HG03135 (cell line): ENCODE measurements at regions not wholly inside any gene's neighbourhood (a gene's known extent, or its start where the extent isn't known, plus 50 kb on each side); places are given as distances from the start of the nearest gene placed in this dataset.
A peak's percentile ranks its signal among the peaks of the same experiment; 100 is the strongest.

Source experiments
- ATAC-seq: cut with Tn5 transposase; IDR thresholded peaks from one replicate; pipeline ENCODE4 v1.9.1; 2021; ENCODE audit warnings: mild to moderate bottlenecking, moderate library complexity; ENCODE audit not compliant: unreplicated experiment

DNA sequence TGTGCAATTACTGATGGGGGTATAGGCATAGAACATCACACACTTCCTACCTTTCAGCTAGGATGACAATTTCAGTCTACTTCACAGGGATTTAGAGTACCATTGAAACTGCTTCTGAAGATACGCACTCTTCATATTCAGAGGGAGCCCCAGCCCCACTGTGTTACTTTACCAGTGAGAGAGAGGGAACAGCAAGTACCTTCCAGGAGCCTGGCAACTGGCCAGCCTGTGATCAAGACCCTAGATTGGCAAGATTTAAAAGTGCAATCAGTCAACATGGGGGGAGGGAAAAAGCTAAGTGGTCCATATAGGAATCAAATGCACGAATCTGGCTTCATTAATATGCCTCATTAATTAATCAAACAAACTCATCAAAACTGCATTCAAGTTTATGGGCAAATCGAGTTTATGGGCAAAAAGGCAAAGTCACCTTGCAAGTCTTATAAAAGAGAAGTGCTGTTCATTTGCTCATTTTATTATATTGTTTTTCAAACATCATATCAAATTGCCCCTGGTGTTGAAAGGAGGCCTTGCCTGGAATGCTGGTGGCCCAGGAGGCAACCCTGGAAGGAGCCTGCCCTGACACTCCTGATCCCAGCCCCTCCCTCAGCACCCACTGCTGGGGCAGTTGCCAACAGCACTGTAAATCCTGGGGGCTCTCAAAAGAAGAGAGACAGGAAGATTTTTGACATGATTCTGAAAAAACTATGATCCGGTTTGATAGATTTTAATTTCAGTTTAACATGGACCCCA lies 184.9 kb upstream of the DPT start:
- no peak for ATAC-seq

DNA sequence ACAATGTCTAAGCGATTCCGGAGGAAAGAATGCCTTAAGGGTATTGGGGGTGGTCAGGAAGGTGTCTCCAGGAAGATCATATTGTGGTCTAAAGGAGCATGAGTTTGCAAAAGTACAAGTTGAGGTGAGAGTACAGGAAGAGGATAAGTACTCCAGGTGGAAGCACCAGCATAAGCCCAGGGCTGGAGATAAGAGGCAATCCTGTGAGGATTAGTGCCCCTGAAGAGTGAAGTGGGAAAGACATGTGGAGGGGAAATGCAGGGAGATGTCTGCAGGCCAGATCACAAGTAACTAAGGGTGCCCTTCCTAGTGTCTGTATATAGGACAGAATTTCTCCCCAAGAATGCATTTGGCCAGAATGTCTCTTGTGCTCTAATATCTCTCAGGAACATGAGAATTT lies 188.3 kb upstream of the DPT start:
- no peak for ATAC-seq

DNA sequence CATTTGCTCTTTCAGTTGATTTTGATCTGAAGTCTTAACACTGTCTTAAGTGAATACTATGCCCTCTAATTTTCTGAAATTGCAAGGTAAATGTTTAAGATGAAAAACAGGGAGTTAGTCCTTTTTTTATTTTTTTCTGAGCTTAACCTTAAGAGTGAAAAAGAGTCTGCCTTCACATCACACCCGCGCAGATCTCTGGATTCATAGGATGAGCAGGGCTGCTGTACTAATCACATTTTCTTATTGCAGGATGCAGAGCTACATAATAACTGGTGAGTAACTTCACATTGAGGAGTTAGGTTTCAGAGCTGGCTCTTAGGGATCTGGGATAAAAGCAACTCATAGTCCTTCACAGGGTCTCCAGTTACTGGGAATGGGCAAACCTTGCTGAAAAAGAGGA lies 188.7 kb upstream of the ATP1B1 start:
- ATAC-seq = no peak

DNA sequence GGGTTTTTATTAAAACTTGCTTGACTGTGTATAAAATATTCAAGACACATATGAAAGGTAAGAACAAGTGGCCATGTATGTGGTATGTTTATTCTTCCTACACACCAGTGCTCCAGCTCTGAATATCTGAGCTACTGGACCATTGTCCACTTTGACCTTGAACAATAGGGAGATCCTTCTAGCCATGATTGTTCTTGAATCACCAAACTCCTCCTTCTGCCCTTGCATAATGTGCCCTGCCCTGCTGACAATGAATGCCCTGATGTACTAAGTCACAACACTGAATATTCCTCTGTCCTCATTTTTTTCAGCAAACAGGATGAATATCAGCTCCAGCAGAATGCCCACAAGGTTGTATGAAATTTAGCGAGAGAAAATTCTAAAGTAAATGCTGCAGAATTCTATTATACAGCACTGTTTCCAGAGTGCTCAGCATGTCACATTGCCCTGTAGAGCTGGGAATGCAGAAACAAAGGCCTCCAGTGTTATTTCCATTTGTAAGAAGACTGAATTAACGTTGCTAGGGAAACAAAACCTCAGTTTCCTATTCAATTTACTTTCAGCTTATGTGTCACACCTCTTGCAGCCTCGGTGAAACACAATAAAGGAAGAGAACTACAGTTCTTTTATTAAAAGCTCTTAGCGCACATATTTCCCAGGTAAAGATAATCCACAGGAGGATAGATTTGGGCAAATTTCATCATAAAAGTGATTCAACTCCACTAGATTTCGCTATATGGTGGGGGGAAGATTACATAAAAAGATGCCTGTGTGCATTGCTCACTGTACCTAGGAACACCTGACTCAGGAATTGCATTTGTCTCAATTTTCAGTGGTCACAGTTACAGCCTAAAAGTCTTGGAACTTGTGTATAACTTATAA lies 187.4 kb upstream of the ATP1B1 start:
- no peak for ATAC-seq

DNA sequence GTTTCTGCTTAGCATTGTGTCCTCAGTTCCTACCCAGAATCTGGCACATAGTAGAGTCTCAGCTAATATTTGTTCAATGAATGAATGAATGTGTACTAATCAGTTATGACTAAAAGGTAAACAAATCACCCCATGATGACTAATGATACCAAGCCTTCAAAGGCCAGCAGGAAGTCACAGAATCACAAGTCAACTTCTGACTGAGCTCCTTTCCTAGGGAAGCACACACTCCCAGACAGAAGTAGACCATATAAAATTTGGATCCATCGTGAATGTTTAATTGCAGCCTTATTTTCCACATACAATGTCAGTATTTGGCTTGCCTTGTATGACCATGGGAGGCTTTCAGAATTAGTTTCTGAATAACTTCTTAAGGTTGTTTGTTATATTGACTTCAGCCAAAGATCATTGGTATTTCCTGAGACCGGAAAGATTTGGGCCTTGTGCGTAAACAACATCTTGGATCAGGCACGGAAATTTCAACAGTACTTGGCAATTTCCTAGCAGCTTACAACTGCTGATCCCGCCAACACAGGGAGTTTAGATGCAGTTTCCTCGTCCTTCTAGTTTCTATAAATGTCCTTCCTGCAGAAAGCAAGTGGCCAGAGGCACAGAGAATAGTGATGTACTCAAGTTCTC lies 185.9 kb upstream of the ATP1B1 start:
- no peak for ATAC-seq

DNA sequence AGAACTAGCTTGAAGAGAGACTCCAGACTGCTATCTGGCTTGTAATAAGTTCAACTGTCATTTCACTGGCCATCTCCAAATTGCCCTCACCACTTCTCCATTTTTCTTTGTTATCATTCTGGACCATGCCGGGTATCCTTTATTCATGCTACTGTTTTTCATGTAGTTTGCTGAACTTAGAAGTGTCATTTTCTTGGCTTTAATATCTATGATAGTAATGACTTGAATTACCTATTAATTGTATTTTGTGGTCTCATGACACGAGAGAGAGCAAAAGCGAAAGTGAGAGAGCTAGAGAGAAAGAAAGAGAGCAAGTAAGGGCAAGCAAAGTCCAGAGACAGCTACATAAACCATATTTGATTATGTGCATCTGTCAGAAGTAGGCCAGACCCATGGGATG lies 184.9 kb upstream of the ATP1B1 start:
- peak; percentile 66 for ATAC-seq

DNA sequence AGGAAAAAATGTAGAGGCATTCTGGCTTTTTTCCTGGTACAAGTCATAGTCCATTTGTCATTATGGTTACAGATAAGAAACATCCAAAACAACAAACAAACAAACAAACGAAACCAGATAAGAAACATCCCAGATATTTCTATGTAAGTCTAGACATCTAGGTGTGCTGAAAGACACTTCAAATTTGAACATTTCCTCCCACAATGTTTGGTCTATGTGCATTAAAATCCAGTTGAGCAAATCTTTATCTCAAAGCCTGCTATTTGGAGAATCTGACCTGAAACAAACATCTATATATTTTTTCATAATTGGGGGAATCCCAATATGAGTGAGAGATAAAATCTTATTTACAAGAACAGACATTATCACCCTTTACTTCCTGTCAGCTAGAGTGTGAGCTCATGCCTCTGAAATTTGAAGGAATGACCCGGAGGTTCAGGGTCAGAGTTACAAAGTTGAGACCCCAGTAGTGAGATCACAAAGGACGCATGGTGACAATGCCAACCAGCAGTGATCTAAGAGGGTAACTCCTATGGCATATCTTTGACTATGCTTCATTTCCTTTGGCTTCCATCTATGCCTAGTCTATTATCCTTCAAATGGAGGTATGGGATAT lies 182.9 kb upstream of the ATP1B1 start:
- no peak for ATAC-seq

DNA sequence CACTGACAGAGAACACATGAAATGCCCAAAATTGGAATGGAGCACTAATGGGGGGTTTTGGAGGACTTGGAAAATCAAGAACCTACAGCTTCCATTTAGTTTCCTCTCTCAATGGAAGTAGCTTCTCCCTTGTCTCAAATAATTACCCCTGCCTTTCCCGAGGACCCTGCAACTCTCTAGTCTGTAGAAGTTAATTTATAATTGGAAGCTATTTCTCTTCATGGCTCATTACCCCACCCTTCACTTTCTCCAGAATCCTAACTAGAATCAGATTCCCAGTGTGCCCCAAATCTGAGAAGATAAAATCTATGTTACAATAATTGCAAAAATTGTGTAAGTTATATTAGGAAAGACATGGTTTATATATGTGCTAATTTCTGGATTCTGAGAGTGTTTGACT lies 181.5 kb upstream of the ATP1B1 start:
- no peak for ATAC-seq

DNA sequence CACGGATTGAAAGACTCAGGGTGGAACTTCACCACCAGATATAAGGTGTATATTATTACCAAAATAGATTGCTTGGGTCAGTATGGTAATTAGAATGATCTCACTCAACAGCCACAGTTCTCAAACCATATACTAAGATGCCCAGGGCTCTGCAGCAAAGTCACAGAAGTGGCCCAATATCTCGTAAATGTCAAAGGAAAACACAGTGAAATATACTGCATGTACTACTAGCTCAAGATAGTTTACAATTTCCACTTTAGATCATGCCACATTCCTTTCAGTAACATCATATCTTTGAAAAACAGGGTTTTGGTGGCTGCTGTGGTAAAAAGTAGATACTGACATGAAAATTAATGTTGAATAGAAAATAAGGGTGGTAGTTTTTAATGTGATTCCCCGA lies 180.3 kb upstream of the ATP1B1 start:
- ATAC-seq = no peak

DNA sequence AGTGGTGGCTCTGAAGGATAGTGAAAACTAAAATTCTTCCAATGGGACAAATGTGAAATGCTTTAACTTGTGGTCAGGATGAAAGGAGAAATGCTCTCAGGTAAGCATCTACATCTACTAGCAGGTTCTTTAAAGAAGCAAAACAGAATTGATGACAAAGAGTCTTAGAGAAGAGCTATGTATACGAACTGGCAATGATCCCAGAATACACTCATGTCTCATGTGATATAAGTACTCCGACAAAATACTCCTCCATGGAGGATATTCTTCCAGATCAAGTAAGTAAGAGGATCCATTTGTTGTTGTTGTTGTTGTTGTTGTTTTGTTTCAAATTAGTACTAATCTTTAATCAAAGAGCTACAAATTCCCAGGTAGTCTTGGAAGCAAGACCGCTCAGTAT lies 174.0 kb upstream of the ATP1B1 start:
- no peak for ATAC-seq

DNA sequence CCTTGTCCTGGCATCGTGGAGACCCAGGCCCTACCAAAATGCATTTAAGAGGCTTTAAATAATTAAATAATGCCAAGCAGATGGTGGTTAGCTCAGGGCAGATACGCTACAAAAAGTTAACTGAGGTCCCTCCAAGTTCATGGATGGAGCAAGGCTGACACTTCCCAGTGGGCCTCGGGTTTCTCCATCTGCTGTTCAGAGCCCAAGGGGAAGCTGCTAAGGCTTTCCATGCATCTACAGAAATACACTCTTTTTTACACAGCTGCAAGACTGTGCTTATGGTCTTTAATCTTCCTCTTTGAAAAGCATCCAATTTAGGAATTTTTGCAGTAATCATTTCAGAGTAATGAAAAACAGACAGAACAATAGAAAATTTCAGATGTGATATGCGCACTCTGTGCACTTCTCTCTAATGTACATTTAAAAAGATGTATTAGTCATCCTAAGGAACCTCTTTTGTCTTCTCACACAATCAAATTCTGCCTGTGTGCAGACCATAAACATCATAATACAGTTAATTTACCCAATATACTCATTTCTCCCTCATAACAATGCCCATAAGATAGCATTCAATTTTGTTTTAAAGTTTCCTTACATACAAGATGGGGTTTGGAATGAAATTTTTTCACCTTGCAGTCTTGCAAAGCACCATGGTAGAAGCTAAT lies 173.2 kb upstream of the ATP1B1 start:
- ATAC-seq = no peak

DNA sequence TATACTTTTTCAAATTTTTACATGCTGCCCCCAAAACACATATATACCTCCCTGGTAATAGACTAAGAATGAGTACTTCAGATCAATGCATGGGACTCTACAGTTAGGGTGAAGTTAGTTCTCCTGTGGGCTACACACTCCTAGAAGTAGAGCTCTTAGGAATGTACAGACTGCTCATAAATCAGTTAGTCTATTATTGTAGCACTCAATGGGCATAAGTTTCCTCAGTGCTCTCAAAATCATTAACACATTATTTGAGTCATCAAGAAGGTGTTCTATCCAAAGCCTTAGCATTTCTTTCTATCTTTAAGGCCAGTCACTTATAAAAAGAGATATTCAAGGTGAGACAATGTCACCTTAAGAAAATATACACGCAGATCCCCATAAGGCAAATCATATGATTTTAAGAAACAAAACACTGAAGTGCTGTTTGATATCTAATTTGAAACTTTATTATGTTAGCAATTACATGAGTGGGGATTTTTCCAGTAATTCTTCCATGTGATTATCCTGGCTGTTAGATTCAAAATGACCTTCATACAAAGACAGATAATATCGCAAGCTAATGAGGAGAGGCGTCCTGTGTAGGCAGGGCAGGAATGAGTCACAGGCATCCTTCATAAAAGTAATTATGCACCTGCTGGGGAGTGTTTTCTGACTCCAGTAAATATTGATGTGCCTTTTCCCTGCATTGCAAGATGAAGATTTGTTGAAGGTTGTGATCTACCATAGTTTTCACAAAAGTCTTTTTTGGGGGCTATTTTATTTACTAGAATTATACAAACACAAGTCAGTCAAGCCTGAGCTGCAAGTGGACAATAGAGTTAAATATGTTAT lies 167.2 kb upstream of the ATP1B1 start:
- ATAC-seq = no peak

DNA sequence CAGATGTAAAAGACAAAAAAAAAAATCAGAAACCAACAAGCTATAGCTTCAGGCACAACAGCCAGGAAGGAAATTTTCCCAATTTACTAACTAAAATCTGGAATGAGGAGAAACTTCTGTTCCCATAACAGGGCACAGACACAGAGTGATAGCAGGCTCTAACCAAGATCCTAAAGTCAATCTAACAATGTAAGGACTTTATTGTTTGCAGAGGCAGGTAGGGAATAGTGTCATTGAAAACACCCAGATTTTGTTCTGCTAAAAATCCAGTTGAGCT lies 166.6 kb upstream of the ATP1B1 start:
- ATAC-seq = no peak

DNA sequence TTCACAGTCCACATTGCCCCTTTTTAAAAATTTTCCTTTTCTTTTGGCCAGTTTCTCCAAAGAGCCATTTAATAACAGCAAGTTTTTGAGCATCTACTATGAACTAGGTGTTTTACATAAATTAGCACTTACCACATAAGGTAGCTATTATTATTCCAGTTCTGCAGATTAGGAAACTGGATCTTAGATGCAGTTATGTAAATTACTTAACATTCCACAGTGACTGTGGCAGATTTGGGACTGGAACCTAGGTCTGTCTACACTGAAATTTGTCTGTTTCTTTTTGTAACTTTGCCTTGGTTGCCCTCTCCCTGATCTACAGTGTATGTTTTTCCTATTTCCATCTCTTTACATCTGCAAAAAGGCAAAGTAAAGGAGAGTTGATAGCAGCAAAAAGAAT lies 164.8 kb upstream of the ATP1B1 start:
- ATAC-seq = no peak

DNA sequence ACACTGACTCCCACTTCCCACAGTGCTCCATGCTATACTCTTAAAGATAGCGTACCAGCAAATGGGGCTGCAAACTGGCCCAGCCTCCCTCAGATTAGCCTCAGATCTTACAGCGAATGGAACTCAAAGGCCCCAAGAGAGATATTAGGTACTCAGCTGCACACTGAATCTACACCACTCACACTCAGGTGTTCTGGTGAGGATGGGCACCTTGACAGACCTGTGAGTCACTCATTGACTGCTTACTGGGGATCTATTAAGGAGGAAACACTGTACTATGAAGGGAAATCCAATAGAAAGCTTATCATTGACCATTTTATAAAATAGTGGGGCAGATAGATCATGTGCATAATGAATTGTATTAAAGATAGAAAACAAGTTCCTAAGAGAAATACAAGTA lies 164.3 kb upstream of the ATP1B1 start:
- no peak for ATAC-seq

DNA sequence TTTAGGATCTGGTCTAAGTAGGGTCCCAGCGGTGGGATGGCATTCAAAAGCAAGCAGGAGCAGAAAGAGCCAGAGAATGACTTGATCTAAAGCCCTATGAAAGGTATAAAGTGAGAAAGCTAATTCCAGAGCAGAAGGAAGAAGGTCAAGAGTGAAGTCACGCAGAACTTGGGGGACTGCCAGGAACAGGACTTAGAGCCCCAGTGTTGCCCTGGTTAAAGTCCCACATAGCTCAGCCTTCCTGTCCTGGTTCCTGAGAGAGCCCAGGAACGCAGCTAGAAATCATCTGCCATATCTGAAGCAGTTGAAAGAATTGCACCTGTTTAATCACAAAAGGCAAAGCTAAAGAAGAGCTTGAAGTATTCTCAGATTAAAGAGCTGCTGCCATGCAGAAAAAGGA lies 160.6 kb upstream of the ATP1B1 start:
- no peak for ATAC-seq

DNA sequence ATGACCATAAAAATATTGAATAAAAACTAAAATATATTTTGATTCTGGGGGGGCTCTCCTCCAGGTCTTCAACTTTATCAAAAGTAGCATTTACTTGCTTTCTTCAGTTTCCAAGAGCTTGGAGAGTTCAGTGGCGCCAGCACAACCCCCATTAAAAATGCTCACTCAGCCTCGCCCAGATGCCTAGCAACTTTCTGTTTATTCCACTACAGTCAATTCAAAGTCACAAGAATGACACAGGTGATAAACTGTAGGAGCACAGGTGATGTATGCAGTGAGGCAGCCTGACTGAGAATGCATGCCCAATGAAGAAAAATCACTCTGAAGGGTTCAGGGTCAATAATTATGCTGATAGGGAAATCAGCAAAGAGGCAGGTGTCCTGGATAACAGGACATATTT lies 159.4 kb upstream of the ATP1B1 start:
- ATAC-seq = no peak

DNA sequence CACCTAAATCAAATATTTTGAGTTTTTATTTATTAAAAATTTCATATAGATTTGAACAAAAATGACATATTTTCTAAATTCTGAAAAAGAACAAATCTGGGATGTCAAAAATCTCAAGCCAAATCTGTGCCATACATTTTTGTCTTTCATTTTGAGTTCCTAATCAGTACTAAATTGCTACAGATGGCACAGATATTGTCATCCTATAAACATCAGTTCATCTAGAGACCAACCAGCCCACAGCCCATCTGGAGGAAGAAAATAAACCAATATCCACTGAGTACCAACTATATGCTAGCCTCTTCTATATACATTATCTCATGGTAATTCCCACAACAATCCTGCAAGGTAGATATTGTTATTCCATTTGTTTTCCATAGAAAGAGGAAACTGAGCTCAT lies 156.8 kb upstream of the ATP1B1 start:
- ATAC-seq = no peak

DNA sequence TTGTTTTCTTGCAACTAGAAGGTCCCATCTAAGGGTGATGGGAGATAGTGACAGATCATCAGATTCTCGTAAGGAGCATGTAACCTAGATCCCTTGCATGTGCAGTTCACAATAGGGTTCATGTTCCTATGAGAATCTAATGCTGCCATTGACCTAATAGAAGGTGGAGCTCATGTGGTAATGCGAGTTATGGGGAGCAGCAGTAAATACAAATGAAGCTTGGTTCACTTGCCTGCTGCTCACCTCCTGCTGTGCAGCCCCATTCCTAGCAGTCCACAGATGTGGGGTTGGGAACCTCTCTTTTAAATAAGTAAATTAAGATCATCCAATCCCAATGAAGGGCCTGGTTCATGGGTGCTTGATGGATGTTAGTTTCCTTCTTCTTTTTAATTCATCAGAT lies 148.7 kb upstream of the ATP1B1 start:
- ATAC-seq = no peak

DNA sequence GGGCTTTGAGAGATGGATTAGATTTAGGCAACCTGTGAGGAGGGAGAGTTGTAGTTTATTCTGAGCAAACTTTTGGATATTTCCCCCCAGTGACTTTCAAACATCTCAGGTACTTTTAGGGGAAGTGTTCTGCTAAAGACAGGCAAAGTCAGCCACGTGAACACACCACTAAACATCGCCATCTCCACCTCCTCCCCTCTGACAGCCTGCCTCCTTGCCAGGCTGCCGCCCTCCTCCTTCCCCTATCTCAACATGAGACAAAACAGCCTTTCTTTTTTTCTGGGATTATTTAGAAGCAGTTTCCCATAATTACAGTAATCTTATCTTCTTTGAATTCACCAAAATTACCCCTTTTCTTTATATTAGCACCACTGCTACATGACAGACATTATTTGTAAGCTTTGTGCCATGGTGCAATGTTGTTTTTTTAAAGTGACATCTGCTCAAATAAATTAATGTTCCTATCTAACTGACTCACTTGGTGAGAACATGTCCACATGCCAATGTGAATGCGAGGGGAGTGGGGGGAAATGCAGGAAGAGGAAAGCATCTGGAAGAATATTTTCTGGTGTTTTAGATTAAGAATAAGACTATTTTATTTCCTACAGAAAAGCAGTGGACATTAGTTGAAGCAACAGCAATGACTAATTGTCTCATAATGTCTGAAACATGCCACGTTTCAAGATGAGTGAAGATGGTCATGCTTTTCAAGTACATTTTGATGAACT lies 147.8 kb upstream of the ATP1B1 start:
- ATAC-seq = no peak
